Lower lobe of right lung (tissue), 2 donors: ENCODE measurements at regions not wholly inside any gene's neighbourhood (a gene's known extent, or its start where the extent isn't known, plus 50 kb on each side); places are given as distances from the start of the nearest gene placed in this dataset.

Source experiments
- ATAC-seq, 2 donors: fragments of 200-7000 bp; cut with Tn5 transposase; one replicate each; pipeline ENCODE4 v1.9.1; 2020 to 2022; ENCODE audit warnings: mild to moderate bottlenecking in 2 of 2, moderate library complexity in 2 of 2
- DNase-seq: peaks from one replicate; pipeline ENCODE4 v3.0.0-alpha.2; 2020
- H3K27ac ChIP-seq: fragments of 200-600 bp; one replicate; pipeline ENCODE4 v1.8.0; 2022
- H3K27me3 ChIP-seq: fragments of 200-600 bp; one replicate; pipeline ENCODE4 v1.8.0; 2022; ENCODE audit warnings: low read depth
- H3K36me3 ChIP-seq: fragments of 200-600 bp; one replicate; pipeline ENCODE4 v1.8.0; 2022; ENCODE audit warnings: mild to moderate bottlenecking
- H3K4me1 ChIP-seq: fragments of 200-600 bp; one replicate; pipeline ENCODE4 v1.8.0; 2022
- H3K4me3 ChIP-seq: fragments of 200-600 bp; one replicate; pipeline ENCODE4 v1.8.0; 2022; ENCODE audit warnings: mild to moderate bottlenecking
- H3K9me3 ChIP-seq: fragments of 200-600 bp; one replicate; pipeline ENCODE4 v1.8.0; 2022
- intact Hi-C: fragments of 100-400 bp; cut with DNase I; formaldehyde crosslinking; loops from one replicate; pipeline ENCODE4 v1.11.0; 2022
- TF ChIP-seq, protein P1 (sequence below): fragments of 200-600 bp; IDR thresholded peaks from one replicate; pipeline ENCODE4 v1.8.0; 2022; ENCODE audit warnings: antibody characterized with exemption, mild to moderate bottlenecking
- donor health status: DM: no; HTN: yes; CAD: no; lungs with severe emphysema.

- Histone ChIP-seq H3K27me3 (no peaks in the 10 kb centered on the region), H3K4me3 (no peak overlapping the region), H3K4me1 (no peaks in the 10 kb centered on the region), H3K9me3 (no peaks in the 10 kb centered on the region), H3K27ac (no peak overlapping the region), H3K36me3 (no peaks in the 10 kb centered on the region)
- DNase-seq: no peak
- ATAC-seq: no peak
- intact Hi-C loops: no loop called here
- TF ChIP-seq, protein P1, sequence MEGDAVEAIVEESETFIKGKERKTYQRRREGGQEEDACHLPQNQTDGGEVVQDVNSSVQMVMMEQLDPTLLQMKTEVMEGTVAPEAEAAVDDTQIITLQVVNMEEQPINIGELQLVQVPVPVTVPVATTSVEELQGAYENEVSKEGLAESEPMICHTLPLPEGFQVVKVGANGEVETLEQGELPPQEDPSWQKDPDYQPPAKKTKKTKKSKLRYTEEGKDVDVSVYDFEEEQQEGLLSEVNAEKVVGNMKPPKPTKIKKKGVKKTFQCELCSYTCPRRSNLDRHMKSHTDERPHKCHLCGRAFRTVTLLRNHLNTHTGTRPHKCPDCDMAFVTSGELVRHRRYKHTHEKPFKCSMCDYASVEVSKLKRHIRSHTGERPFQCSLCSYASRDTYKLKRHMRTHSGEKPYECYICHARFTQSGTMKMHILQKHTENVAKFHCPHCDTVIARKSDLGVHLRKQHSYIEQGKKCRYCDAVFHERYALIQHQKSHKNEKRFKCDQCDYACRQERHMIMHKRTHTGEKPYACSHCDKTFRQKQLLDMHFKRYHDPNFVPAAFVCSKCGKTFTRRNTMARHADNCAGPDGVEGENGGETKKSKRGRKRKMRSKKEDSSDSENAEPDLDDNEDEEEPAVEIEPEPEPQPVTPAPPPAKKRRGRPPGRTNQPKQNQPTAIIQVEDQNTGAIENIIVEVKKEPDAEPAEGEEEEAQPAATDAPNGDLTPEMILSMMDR: no peak
These were observed 581.0 kb downstream of the ELAVL2 start for GRCh38 chr9:23245067-23245466.

DNA sequence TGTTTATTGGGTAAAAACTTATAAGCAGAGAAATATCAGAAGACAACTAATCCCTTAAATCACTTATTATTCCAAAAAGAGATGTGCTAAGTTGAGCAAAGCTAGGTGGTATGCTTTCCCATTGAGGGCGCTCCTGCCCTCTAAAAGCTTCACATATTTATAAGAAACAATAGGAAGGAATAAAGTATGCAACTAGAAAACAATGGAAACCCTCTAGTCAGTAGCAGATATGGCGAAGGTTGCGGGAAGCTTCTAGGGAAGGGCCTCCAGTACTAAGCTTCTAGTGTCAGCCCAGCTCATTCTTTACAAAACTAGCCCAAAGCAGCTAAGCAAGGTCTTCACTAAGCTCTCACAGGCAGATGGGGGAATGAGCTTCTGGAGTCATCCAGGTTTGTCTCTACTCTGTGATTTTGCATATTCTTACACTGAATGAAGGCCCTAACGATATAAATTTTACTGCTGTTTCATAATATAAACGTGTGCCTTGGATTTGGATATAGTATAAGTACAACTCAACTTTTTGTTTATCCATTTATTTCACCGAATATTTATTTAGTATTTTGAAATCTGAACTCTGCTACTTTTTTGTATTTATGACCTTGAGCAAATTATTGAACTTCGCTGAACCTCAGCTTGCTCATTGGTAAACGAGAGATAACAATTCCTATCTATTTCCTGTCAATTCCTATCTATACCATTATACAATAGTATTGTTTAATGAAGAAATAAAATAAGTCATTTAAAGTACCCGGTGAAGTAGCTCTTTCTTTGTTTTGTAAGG lies 571.4 kb downstream of the ELAVL2 start:
- Histone ChIP-seq H3K4me3 (no peak overlapping the region), H3K27ac (no peak overlapping the region), H3K4me1 (no peaks in the 10 kb centered on the region), H3K27me3 (no peaks in the 10 kb centered on the region), H3K36me3 (no peaks in the 10 kb centered on the region), H3K9me3 (no peaks in the 10 kb centered on the region)
- no peak for DNase-seq
- intact Hi-C loops: no loop called here
- ATAC-seq: no peak
- TF ChIP-seq, protein P1: no peak

DNA sequence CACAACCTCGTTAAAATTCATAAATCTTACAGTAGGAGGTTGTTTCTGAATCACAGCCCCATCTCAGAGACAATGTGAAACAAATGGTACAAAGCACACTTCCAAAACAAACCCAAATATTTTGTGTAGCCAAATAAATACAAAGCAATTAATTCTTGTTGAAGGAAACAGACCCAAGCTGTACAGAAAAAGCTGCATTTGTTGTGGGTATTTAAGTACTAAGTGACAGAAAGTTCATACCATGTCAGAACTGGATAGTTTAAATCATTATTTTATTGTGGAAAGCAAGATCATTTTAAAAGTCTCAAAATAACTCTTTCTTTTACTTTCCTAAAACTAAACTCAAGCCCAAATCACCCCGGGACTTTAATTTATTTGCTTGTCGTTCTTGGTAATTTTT lies 570.7 kb downstream of the ELAVL2 start:
- H3K36me3 ChIP-seq: no peaks in the 10 kb centered on the region
- intact Hi-C loops: no loop called here

GRCh38 chr9:23258569-23258968 lies 567.5 kb downstream of the ELAVL2 start:
- ATAC-seq: no peak
- no peak for DNase-seq
- Histone ChIP-seq H3K27me3 (no peaks in the 10 kb centered on the region), H3K36me3 (no peaks in the 10 kb centered on the region), H3K4me3 (no peak overlapping the region), H3K9me3 (no peaks in the 10 kb centered on the region), H3K4me1 (no peaks in the 10 kb centered on the region), H3K27ac (no peak overlapping the region)
- intact Hi-C loops: no loop called here
- TF ChIP-seq, protein P1: no peak

More for the DNA sequence above, 570.7 kb downstream of the ELAVL2 start:
- Histone ChIP-seq H3K27me3 (no peaks in the 10 kb centered on the region), H3K4me3 (no peak overlapping the region), H3K9me3 (no peaks in the 10 kb centered on the region), H3K4me1 (no peaks in the 10 kb centered on the region), H3K27ac (no peak overlapping the region)
- DNase-seq: no peak
- TF ChIP-seq, protein P1: no peak
- no peak for ATAC-seq

DNA sequence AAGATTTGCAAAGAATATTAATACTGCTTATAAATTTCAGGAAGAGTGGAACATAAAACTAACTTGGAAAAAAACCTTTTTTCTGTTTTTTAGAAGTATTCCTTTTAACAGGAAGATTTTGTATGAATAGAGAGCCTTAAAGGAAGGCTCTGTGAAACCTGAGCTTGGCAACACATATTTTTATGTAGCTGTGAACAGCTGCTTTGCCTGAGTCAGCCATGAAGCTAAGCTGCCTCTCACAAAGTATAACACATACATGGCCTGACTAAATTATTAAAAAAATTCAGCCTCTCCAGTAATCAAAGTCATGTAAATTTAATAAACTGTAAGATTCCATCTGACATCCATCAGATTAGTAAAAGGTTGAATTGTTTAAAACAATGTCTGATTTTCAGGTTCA lies 547.5 kb downstream of the ELAVL2 start:
- DNase-seq (no peak), ATAC-seq (no peak)
- H3K27ac ChIP-seq: no peak overlapping the region
- H3K4me3 ChIP-seq: no peak overlapping the region
- TF ChIP-seq, protein P1: no peak
- H3K27me3 ChIP-seq: no peaks in the 10 kb centered on the region
- H3K4me1 ChIP-seq: no peaks in the 10 kb centered on the region
- H3K36me3 ChIP-seq: no peaks in the 10 kb centered on the region
- no peaks in the 10 kb centered on the region for H3K9me3 ChIP-seq
- intact Hi-C loops: no loop called here
